Gastrocnemius medialis (tissue), 4 donors: ENCODE measurements at regions not wholly inside any gene's neighbourhood (a gene's known extent, or its start where the extent isn't known, plus 50 kb on each side); places are given as distances from the start of the nearest gene placed in this dataset.
A peak's percentile ranks its signal among the peaks of the same experiment; 100 is the strongest.
"Not testable (repeated sequence)": the region's sequence is repeated elsewhere in the genome, so short reads cannot be mapped to it uniquely, and the experiment has no call there.

Source experiments
- ATAC-seq, 2 donors: fragments of 150-250 bp; one replicate each; pipeline ENCODE4 v1.9.1; 2016
- DNase-seq, 2 donors: peaks; one replicate each; pipeline ENCODE4 v3.0.0-alpha.2; 2019
- H3K27ac ChIP-seq, 4 donors: fragments of 200-600 bp; sonication (generic); 1 replicate in 1 of 4; 2 replicates in 3 of 4; pipeline ENCODE4 v1.5.1; 2016 to 2018; ENCODE audit warnings: mild to moderate bottlenecking in 2 of 4, moderate library complexity in 1 of 4
- H3K27me3 ChIP-seq, 3 donors: fragments of 200-600 bp; sonication (generic) in 2 of 3; 1 replicate in 1 of 3; 2 replicates in 2 of 3; pipeline versions ENCODE4 v1.5.1 to v1.6.0; 2016 to 2019; ENCODE audit warnings: mild to moderate bottlenecking in 1 of 3, moderate library complexity in 1 of 3
- H3K36me3 ChIP-seq, 2 donors: fragments of 200-600 bp; sonication (generic) in 1 of 2; one replicate each; pipeline ENCODE4 v1.5.1; 2017 to 2018
- H3K4me1 ChIP-seq, 2 donors: fragments of 200-600 bp; sonication (generic) in 1 of 2; one replicate each; pipeline ENCODE4 v1.5.1; 2016 to 2017; ENCODE audit warnings: mild to moderate bottlenecking in 2 of 2
- H3K4me3 ChIP-seq, 4 donors: fragments of 200-600 bp; sonication (generic) in 3 of 4; 1 replicate in 1 of 4; 2 replicates in 3 of 4; pipeline ENCODE4 v1.5.1; 2016 to 2019; ENCODE audit warnings: mild to moderate bottlenecking in 2 of 4
- H3K9me3 ChIP-seq, 3 donors: fragments of 200-600 bp; sonication (generic) in 2 of 3; 1 replicate in 1 of 3; 2 replicates in 2 of 3; pipeline ENCODE4 v1.5.1; 2016 to 2019
- CTCF ChIP-seq, 5 experiments: fragments of 450-650 bp in 3 of 5; fragments of 200-600 bp in 2 of 5; sonication (generic) in 2 of 5; IDR thresholded peaks in 4 of 5; conservative IDR thresholded peaks in 1 of 5; 1 replicate in 4 of 5; 2 replicates in 1 of 5; pipeline ENCODE4 v1.5.1; 2016 to 2019; ENCODE audit warnings: antibody characterized with exemption in 5 of 5, mild to moderate bottlenecking in 3 of 5, moderate library complexity in 3 of 5
- POLR2A ChIP-seq, 2 donors: fragments of 450-650 bp; IDR thresholded peaks; one replicate each; pipeline ENCODE4 v1.6.1; 2017; ENCODE audit warnings: antibody characterized with exemption in 2 of 2, mild to moderate bottlenecking in 2 of 2, moderate library complexity in 2 of 2
- in situ Hi-C, 4 donors: fragments of 200-750 bp; cut with MboI; loops; one replicate each; pipeline versions ENCODE4 v1.15.0 to v1.8.0; 2017; ENCODE audit warnings: low sequenced_read_pairs in 4 of 4
- intact Hi-C: fragments of 100-400 bp; cut with DNase I; formaldehyde crosslinking; loops from one replicate; pipeline ENCODE4 v1.15.1; 2023; ENCODE audit warnings: low total_unique reads

DNA sequence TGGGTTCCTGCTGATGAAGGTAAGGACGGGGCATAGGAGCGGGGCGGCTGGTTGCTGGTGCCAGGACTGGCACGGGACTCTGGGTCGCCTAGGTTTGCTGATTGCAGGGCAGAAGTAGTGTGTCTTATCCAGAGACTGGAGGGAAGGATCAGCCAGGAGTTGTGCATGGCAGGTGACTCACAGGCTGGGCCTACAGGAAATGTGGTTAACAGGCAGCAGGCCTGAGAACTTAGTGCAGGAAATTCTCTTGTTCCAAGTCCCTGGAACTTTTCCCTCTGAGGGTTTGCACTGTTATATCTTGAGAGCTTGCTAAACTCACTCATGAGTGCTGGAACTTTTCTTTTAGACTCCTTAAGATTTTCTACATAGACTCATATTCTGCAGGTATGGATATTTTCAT lies 95.1 kb downstream of the ANXA2R start:
- intact Hi-C loops: no loop called here
- TF ChIP-seq POLR2A (IDR thresholded peaks at IDR 0.05) (no peak), CTCF (IDR thresholded peaks at IDR 0.05 in 4 of 5, conservative IDR thresholded peaks at IDR 0.05 in 1 of 5) (no peak)
- Histone ChIP-seq H3K9me3 (no peaks in the 10 kb centered on the region), H3K4me3 (no peak overlapping the region), H3K36me3 (no peaks in the 10 kb centered on the region), H3K27ac (no peak overlapping the region), H3K27me3 (peaks cover 42 to 75% (median 49%) of the 10 kb centered on the region in 3 donors), H3K4me1 (peaks cover 4 to 19% of the 10 kb centered on the region in 2 donors)
- DNase-seq (no peak), ATAC-seq (no peak)
- in situ Hi-C loops: no loop called here

DNA sequence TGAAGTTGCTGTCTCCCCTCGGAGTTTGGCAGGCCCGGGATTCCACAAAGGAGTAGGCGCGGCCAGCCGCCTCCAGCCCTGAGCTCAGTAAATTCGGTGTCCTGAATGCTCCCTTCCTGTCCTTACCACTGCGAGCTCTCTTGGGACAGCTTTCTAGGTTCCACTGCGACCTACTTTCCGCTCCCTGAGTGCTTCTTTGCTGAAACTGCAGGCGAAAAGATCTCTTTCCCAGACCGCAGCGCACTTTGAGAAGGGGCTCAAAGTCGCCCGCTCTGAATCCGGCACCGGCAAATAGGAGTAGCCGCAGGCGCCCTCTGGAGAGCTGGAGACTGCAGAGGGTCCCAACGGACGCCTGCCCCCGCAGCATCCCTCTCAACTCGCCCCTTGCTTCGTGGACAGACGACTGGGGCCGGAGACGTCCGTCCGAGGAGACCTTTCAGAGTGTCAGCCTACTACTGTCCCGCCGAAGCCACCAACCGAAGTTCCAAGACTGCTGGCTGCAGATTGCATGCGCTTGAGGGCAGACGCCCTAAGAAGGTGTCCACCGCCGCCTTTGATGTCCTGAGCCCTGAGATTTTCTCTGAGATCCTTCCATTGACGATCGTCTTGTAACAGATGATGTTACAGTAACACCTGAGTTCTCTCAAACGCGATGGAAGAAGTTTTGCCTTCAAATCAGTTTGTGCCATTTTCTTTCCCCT lies 96.0 kb downstream of the ANXA2R start:
- Histone ChIP-seq H3K27ac (no peak overlapping the region), H3K9me3 (no peaks in the 10 kb centered on the region), H3K4me1 (peaks cover 0 to 10% of the 10 kb centered on the region in 2 donors), H3K36me3 (no peaks in the 10 kb centered on the region), H3K4me3 (peak overlapping the region; percentile 6 to 30 (median 8)), H3K27me3 (peaks cover 33 to 66% (median 40%) of the 10 kb centered on the region in 3 donors)
- no peak for DNase-seq
- TF ChIP-seq CTCF (IDR thresholded peaks at IDR 0.05 in 4 of 5, conservative IDR thresholded peaks at IDR 0.05 in 1 of 5) (no peak), POLR2A (IDR thresholded peaks at IDR 0.05) (no peak)
- in situ Hi-C loops: no loop called here
- intact Hi-C loops: no loop called here
- ATAC-seq: peak in 1 of 2 donors; percentile 44

- H3K36me3 ChIP-seq: no peaks in the 10 kb centered on the region
- in situ Hi-C loops (no loop called here), intact Hi-C loops (no loop called here)
- DNase-seq: no peak
- ATAC-seq: no peak
- peaks cover 0 to 9% of the 10 kb centered on the region in 2 donors for H3K4me1 ChIP-seq
- no peaks in the 10 kb centered on the region for H3K9me3 ChIP-seq
- TF ChIP-seq CTCF (IDR thresholded peaks at IDR 0.05 in 4 of 5, conservative IDR thresholded peaks at IDR 0.05 in 1 of 5): no peak
- TF ChIP-seq POLR2A (IDR thresholded peaks at IDR 0.05): no peak
- H3K27ac ChIP-seq: no peak overlapping the region
- H3K27me3 ChIP-seq: peaks cover 24 to 44% (median 35%) of the 10 kb centered on the region in 3 donors
- H3K4me3 ChIP-seq: no peak overlapping the region
These were observed 99.3 kb downstream of the ANXA2R start for GRCh38 chr5:42940853-42941252.

DNA sequence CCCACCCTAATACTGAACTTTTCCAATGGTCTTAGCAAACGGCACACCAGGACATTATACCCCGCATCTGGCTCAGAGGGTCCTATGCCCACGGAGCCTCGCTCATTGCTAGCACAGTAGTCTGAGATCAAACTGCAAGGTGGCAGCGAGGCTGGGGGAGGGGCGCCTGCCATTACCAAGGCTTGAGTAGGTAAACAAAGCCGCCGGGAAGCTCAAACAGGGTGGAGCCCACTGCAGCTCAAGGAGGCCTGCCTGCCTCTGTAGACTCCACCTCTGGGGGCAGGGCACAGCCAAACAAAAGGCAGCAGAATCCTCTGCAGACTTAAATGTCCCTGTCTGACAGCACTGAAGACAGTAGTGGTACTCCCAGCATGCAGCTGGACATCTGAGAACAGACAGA lies 108.1 kb downstream of the ANXA2R start:
- H3K4me3 ChIP-seq, H3K27me3 ChIP-seq, H3K36me3 ChIP-seq, DNase-seq, H3K27ac ChIP-seq, H3K9me3 ChIP-seq, in situ Hi-C loops, intact Hi-C loops, ATAC-seq, H3K4me1 ChIP-seq: not testable (repeated sequence)

- ATAC-seq, H3K4me3 ChIP-seq, H3K9me3 ChIP-seq, in situ Hi-C loops, DNase-seq, H3K4me1 ChIP-seq, H3K27me3 ChIP-seq, intact Hi-C loops, H3K27ac ChIP-seq, H3K36me3 ChIP-seq: not testable (repeated sequence)
These were observed 108.7 kb downstream of the ANXA2R start for GRCh38 chr5:42931451-42931850.

- intact Hi-C loops: no loop called here
- no peak for ATAC-seq
These were observed 109.2 kb downstream of the ANXA2R start for GRCh38 chr5:42930934-42931333.

More at GRCh38 chr5:42930934-42931333, 109.2 kb downstream of the ANXA2R start:
- no peaks in the 10 kb centered on the region for H3K36me3 ChIP-seq
- in situ Hi-C loops: no loop called here
- no peak for DNase-seq
- TF ChIP-seq CTCF (IDR thresholded peaks at IDR 0.05 in 4 of 5, conservative IDR thresholded peaks at IDR 0.05 in 1 of 5) (no peak), POLR2A (IDR thresholded peaks at IDR 0.05) (no peak)
- H3K4me1 ChIP-seq: no peaks in the 10 kb centered on the region
- H3K27me3 ChIP-seq: peaks cover 0 to 4% (median 0%) of the 10 kb centered on the region in 3 donors
- no peaks in the 10 kb centered on the region for H3K9me3 ChIP-seq
- no peak overlapping the region for H3K27ac ChIP-seq
- no peak overlapping the region for H3K4me3 ChIP-seq
